ENCODE measurements at regions not wholly inside any gene's neighbourhood (a gene's known extent, or its start where the extent isn't known, plus 50 kb on each side); places are given as distances from the start of the nearest gene placed in this dataset.

DNA sequence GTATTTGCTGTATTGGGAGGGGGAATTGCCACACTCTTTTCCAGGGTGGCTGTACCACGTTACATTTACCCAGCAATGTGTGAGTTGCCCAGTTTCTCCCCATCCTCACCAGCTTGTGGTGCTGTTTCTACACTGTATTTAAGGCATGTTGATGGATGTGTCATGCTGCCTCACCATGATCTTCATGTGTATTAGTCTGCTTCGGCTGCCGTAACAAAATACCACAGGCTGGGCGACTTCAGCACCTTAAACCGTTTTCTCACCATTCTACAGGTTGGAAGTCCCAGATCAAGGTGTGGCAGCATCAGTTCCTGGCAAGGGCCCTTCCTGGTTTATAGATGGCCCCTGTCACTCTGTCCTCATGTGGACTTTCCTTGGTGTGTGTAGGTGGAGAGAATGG lies 169.7 kb downstream of the IGLL1 start:
- Histone ChIP-seq H4K20me1 (ENCODE audit: insufficient read depth, low read length) (no peaks in the 10 kb centered on the region), H3K36me3 (ENCODE audit: insufficient read depth, low read length) (no peaks in the 10 kb centered on the region; the same call in 1 of the 2 replicates), H3K4me2 (ENCODE audit: low read length) (no peak overlapping the region), H2AFZ (ENCODE audit: low read length) (no peak overlapping the region), H3F3A (ENCODE audit: insufficient read depth, low read length) (no peaks in the 10 kb centered on the region), H3K27ac (ENCODE audit: low read depth, low read length, poor library complexity, severe bottlenecking) (no peak overlapping the region), H3K9me3 (ENCODE audit: low read length) (0 out of 2 replicates have a peak, but pooled peaks cover 5% of the 10 kb centered on the region), H3K9ac (ENCODE audit: low read length) (no peak overlapping the region), H3K79me2 (ENCODE audit: insufficient read depth, low read length) (no peaks in the 10 kb centered on the region), H3K27me3 (ENCODE audit: insufficient read depth, low read length) (peaks cover 9% of the 10 kb centered on the region; the same call in 1 of the 2 replicates), H3K9me2 (ENCODE audit: low read depth, low read length) (no peaks in the 10 kb centered on the region), H3K4me3 (ENCODE audit: low read depth, low read length, poor library complexity, severe bottlenecking) (no peak overlapping the region), H3K4me1 (ENCODE audit: insufficient read depth, low read length, severe bottlenecking) (peaks cover 5% of the 10 kb centered on the region)
- TF ChIP-seq, protein P1, sequence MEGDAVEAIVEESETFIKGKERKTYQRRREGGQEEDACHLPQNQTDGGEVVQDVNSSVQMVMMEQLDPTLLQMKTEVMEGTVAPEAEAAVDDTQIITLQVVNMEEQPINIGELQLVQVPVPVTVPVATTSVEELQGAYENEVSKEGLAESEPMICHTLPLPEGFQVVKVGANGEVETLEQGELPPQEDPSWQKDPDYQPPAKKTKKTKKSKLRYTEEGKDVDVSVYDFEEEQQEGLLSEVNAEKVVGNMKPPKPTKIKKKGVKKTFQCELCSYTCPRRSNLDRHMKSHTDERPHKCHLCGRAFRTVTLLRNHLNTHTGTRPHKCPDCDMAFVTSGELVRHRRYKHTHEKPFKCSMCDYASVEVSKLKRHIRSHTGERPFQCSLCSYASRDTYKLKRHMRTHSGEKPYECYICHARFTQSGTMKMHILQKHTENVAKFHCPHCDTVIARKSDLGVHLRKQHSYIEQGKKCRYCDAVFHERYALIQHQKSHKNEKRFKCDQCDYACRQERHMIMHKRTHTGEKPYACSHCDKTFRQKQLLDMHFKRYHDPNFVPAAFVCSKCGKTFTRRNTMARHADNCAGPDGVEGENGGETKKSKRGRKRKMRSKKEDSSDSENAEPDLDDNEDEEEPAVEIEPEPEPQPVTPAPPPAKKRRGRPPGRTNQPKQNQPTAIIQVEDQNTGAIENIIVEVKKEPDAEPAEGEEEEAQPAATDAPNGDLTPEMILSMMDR (IDR thresholded peaks at IDR 0.05; ENCODE audit: low read length), result no peak
- TF ChIP-seq EZH2 (IDR thresholded peaks at IDR 0.05; ENCODE audit: borderline replicate concordance, low read length), result no peak

DNA sequence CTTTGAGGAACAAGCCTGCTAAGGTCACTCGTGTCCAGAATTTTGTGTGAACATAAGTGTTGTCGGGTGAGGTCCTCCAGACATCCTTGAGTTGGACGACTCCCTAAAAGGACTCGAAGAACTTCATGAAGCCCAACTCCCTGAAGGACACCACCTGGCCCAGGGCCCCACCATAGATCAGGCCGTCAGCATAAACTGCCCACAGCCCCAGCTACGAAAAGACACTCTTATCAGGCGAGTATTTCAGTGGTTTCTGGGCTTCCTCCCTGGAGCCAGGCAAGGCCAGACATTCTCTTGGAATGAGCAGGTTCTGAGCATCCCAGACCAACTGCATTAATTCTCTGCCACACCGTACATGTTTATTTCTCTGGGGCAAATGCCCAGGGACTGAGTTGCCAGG lies 170.1 kb downstream of the IGLL1 start:
- H3K9me3 ChIP-seq (ENCODE audit: low read length), result 0 out of 2 replicates have a peak, but pooled peaks cover 5% of the 10 kb centered on the region
- peaks cover 9% of the 10 kb centered on the region; the same call in 1 of the 2 replicates for H3K27me3 ChIP-seq (ENCODE audit: insufficient read depth, low read length)
- no peaks in the 10 kb centered on the region; the same call in 1 of the 2 replicates for H3K36me3 ChIP-seq (ENCODE audit: insufficient read depth, low read length)
- H3K27ac ChIP-seq (ENCODE audit: low read depth, low read length, poor library complexity, severe bottlenecking), result no peak overlapping the region
- peaks cover 5% of the 10 kb centered on the region for H3K4me1 ChIP-seq (ENCODE audit: insufficient read depth, low read length, severe bottlenecking)
- H4K20me1 ChIP-seq (ENCODE audit: insufficient read depth, low read length), result no peaks in the 10 kb centered on the region
- H3K4me3 ChIP-seq (ENCODE audit: low read depth, low read length, poor library complexity, severe bottlenecking), result no peak overlapping the region
- H3K9ac ChIP-seq (ENCODE audit: low read length), result no peak overlapping the region
- no peaks in the 10 kb centered on the region for H3F3A ChIP-seq (ENCODE audit: insufficient read depth, low read length)
- H3K9me2 ChIP-seq (ENCODE audit: low read depth, low read length), result no peaks in the 10 kb centered on the region
- H3K79me2 ChIP-seq (ENCODE audit: insufficient read depth, low read length), result no peaks in the 10 kb centered on the region
- H3K4me2 ChIP-seq (ENCODE audit: low read length), result no peak overlapping the region
- H2AFZ ChIP-seq (ENCODE audit: low read length), result no peak overlapping the region
- TF ChIP-seq EZH2 (IDR thresholded peaks at IDR 0.05; ENCODE audit: borderline replicate concordance, low read length), result no peak
- TF ChIP-seq, protein P1 (IDR thresholded peaks at IDR 0.05; ENCODE audit: low read length), result no peak

DNA sequence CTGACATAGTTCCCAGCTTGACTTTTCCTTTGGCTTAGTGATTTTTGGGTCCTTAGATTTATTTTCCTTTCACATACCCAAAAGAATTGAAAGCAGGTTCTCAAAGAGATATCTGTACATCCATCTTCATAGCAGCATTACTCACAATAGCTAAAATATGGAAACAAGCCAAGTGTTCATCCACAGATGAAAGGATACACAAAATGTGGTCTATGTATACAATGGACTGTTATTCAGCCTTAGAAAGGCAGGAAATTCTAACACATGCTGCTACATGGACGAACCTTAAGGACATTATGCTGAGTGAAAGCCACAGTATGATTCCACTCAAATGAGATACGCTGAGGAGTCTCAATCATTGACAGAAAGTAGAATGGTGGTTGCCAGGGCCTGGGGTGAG lies 171.8 kb downstream of the IGLL1 start:
- no peaks in the 10 kb centered on the region for H4K20me1 ChIP-seq (ENCODE audit: insufficient read depth, low read length)
- H3K27ac ChIP-seq (ENCODE audit: low read depth, low read length, poor library complexity, severe bottlenecking), result no peak overlapping the region
- H3F3A ChIP-seq (ENCODE audit: insufficient read depth, low read length), result no peaks in the 10 kb centered on the region
- 0 out of 2 replicates have a peak, but pooled peaks cover 5% of the 10 kb centered on the region for H3K9me3 ChIP-seq (ENCODE audit: low read length)
- H3K4me1 ChIP-seq (ENCODE audit: insufficient read depth, low read length, severe bottlenecking), result peaks cover 12% of the 10 kb centered on the region
- no peak for TF ChIP-seq EZH2 (IDR thresholded peaks at IDR 0.05; ENCODE audit: borderline replicate concordance, low read length)
- TF ChIP-seq, protein P1 (IDR thresholded peaks at IDR 0.05; ENCODE audit: low read length), result no peak
- H3K36me3 ChIP-seq (ENCODE audit: insufficient read depth, low read length), result no peaks in the 10 kb centered on the region; the same call in 1 of the 2 replicates
- no peaks in the 10 kb centered on the region for H3K79me2 ChIP-seq (ENCODE audit: insufficient read depth, low read length)
- H3K27me3 ChIP-seq (ENCODE audit: insufficient read depth, low read length), result peaks cover 9% of the 10 kb centered on the region; the same call in 1 of the 2 replicates
- H3K4me3 ChIP-seq (ENCODE audit: low read depth, low read length, poor library complexity, severe bottlenecking), result no peak overlapping the region
- H3K4me2 ChIP-seq (ENCODE audit: low read length), result no peak overlapping the region
- H3K9me2 ChIP-seq (ENCODE audit: low read depth, low read length), result no peaks in the 10 kb centered on the region
- no peak overlapping the region for H3K9ac ChIP-seq (ENCODE audit: low read length)
- H2AFZ ChIP-seq (ENCODE audit: low read length), result no peak overlapping the region

Data from OCI-LY1 (cell line).